Endothelial cell of umbilical vein (primary cell): ENCODE measurements at regions not wholly inside any gene's neighbourhood (a gene's known extent, or its start where the extent isn't known, plus 50 kb on each side); places are given as distances from the start of the nearest gene placed in this dataset.

Experiments
- BruUV-seq: library from RNA; stranded (reverse); fragments of 400-500 nt; replicated peaks from 2 replicates; lab custom pipeline; 2021; lab: Mats Ljungman, UMichigan
- CTCF ChIA-PET: fragments of 300-600, 350-600 bp; sonication (Branson Sonifier 250); formaldehyde crosslinking; loops from one replicate; lab custom pipeline; 2021; ENCODE audit warnings: antibody characterized with exemption, inconsistent platforms; lab: Charles Lee
- POLR2A ChIA-PET: fragments of 300-600, 350-600 bp; sonication (Branson Sonifier 250); formaldehyde crosslinking; loops from one replicate; lab custom pipeline; 2021; ENCODE audit warnings: antibody characterized with exemption, inconsistent platforms; lab: Charles Lee
- DNase-seq: peaks from one replicate; pipeline ENCODE4 v3.0.0-alpha.2; 2011; ENCODE audit warnings: low read depth, low spot score
- FAIRE-seq: peaks from 2 replicates; lab custom pipeline; 2011; peaks lifted over from hg19 to GRCh38; lab: Jason Lieb, UNC
- H2AFZ ChIP-seq: 2 replicates; pipeline ENCODE4 v1.6.0; 2012; ENCODE audit warnings: low read depth, low read length, control low read depth, inconsistent platforms
- H3K27ac ChIP-seq: 2 replicates; pipeline ENCODE4 v1.5.1; 2011; ENCODE audit warnings: low read depth, mild to moderate bottlenecking, control low read depth, low read length, moderate library complexity; ENCODE audit not compliant: insufficient read depth
- H3K27me3 ChIP-seq, 2 experiments: 2 replicates each; pipeline versions ENCODE4 v1.6.0 to v1.6.1; 2011; ENCODE audit warnings: low read length in 2 of 2, mixed read lengths in 1 of 2; ENCODE audit not compliant: control insufficient read depth in 2 of 2, insufficient read depth in 2 of 2
- H3K36me3 ChIP-seq, 2 experiments: 2 replicates in 1 of 2; 3 replicates in 1 of 2; pipeline ENCODE4 v1.5.1; 2011; ENCODE audit warnings: low read length in 2 of 2, mild to moderate bottlenecking in 1 of 2, moderate library complexity in 1 of 2; ENCODE audit not compliant: control insufficient read depth in 2 of 2, insufficient read depth in 2 of 2; ENCODE audit errors: extremely low read depth in 1 of 2
- H3K4me1 ChIP-seq: 3 replicates; pipeline ENCODE4 v1.5.1; 2011; ENCODE audit warnings: mild to moderate bottlenecking, low read length; ENCODE audit not compliant: control insufficient read depth, insufficient read depth; ENCODE audit errors: extremely low read depth
- H3K4me2 ChIP-seq: 2 replicates; pipeline ENCODE4 v1.6.1; 2011; ENCODE audit warnings: low read length, control low read depth, mixed read lengths; ENCODE audit not compliant: insufficient read depth
- H3K4me3 ChIP-seq, 3 experiments: fragments of 200-600 bp in 1 of 3; sonication (generic), shearing (Covaris generic) in 1 of 3; replicated peaks in 1 of 3; 2 replicates each; pipeline ENCODE4 v1.5.1; 2011 to 2016; ENCODE audit warnings: control low read depth in 3 of 3, low read length in 3 of 3, mild to moderate bottlenecking in 2 of 3, inconsistent platforms in 1 of 3, low read depth in 1 of 3, moderate library complexity in 1 of 3; ENCODE audit not compliant: insufficient read depth in 1 of 3
- H3K79me2 ChIP-seq: 2 replicates; pipeline ENCODE4 v1.6.0; 2012; ENCODE audit warnings: low read length, inconsistent platforms; ENCODE audit not compliant: control insufficient read depth, insufficient read depth
- H3K9ac ChIP-seq: replicated peaks from 2 replicates; pipeline ENCODE3; 2011; ENCODE audit warnings: low read length, control low read depth; ENCODE audit not compliant: insufficient read depth; ENCODE audit errors: extremely low read depth
- H3K9me1 ChIP-seq: replicated peaks from 3 replicates; pipeline ENCODE4 v1.6.0; 2011; ENCODE audit warnings: mild to moderate bottlenecking, low read length; ENCODE audit not compliant: control insufficient read depth, insufficient read depth; ENCODE audit errors: extremely low read depth
- H3K9me3 ChIP-seq: replicated peaks from 2 replicates; pipeline ENCODE4 v1.5.1; 2012; ENCODE audit warnings: low read length, inconsistent platforms; ENCODE audit not compliant: control insufficient read depth, insufficient read depth
- H4K20me1 ChIP-seq: replicated peaks from 2 replicates; pipeline ENCODE3; 2011; ENCODE audit warnings: mild to moderate bottlenecking, low read length; ENCODE audit not compliant: control insufficient read depth, insufficient read depth; ENCODE audit errors: extremely low read depth
- CTCF ChIP-seq, 2 donors: IDR thresholded peaks; 1 replicate in 1 of 2; 2 replicates in 1 of 2; pipeline ENCODE4 v1.5.1; 2011; ENCODE audit warnings: low read length in 2 of 2, mild to moderate bottlenecking in 2 of 2, moderate library complexity in 2 of 2, control low read depth in 1 of 2, inconsistent platforms in 1 of 2, low read depth in 1 of 2; ENCODE audit not compliant: insufficient read depth in 1 of 2; ENCODE audit errors: extremely low read depth in 1 of 2
- EZH2 ChIP-seq: IDR thresholded peaks from 2 replicates; pipeline ENCODE4 v1.6.1; 2012; ENCODE audit warnings: borderline replicate concordance, low read depth, mild to moderate bottlenecking, moderate library complexity, low read length, inconsistent platforms; ENCODE audit not compliant: severe bottlenecking
- FOS ChIP-seq: IDR thresholded peaks from 2 replicates; pipeline ENCODE4 v1.6.1; 2011; ENCODE audit warnings: mild to moderate bottlenecking, low read length, moderate library complexity, borderline replicate concordance; ENCODE audit not compliant: insufficient read depth
- GATA2 ChIP-seq: IDR thresholded peaks from 2 replicates; pipeline ENCODE4 v1.7.0; 2011; ENCODE audit warnings: low read depth, mild to moderate bottlenecking, moderate library complexity, mixed read lengths, low read length; ENCODE audit not compliant: insufficient read length, insufficient read depth
- JUN ChIP-seq: IDR thresholded peaks from 2 replicates; pipeline ENCODE4 v1.6.1; 2011; ENCODE audit warnings: borderline replicate concordance, low read depth; ENCODE audit not compliant: insufficient read length, insufficient read depth
- MYC ChIP-seq: IDR thresholded peaks from one replicate; pipeline ENCODE4 v1.6.1; 2011; ENCODE audit warnings: mild to moderate bottlenecking, low read depth, low read length
- POLR2A ChIP-seq: IDR thresholded peaks from 2 replicates; pipeline ENCODE4 v1.6.1; 2012; ENCODE audit warnings: low read depth, mild to moderate bottlenecking, control low read depth, low read length
- POLR2AphosphoS5 ChIP-seq: IDR thresholded peaks from 2 replicates; pipeline ENCODE4 v1.6.1; 2012; ENCODE audit warnings: low read depth, mild to moderate bottlenecking, control low read depth, low read length, moderate library complexity; ENCODE audit not compliant: insufficient read depth
- dilution Hi-C: fragments of 300-500 bp; cut with MboI; formaldehyde crosslinking; loops from one replicate; pipeline ENCODE4 v1.15.0; 2019; ENCODE audit warnings: low sequenced_read_pairs; ENCODE audit not compliant: extremely low pct_ligation_motif_present
- intact Hi-C: fragments of 100-400 bp; cut with micrococcal nuclease; formaldehyde crosslinking; loops from one replicate; pipeline ENCODE4 v1.10.0; 2022
- TF ChIP-seq, protein P1 (sequence below): IDR thresholded peaks from 2 replicates; pipeline ENCODE4 v1.6.1; 2011; ENCODE audit not compliant: insufficient read depth, insufficient read length

GRCh38 chr15:45921376-45921775, 286.5 kb downstream of the SQOR start:
- no peak for TF ChIP-seq JUN
- TF ChIP-seq CTCF (IDR thresholded peaks at IDR 0.05; ENCODE audit: extremely low read depth in 1 of 2, insufficient read depth in 1 of 2, low read depth in 1 of 2, low read length in 2 of 2): no peak
- no peak for TF ChIP-seq GATA2
- no peak for TF ChIP-seq POLR2AphosphoS5
- no peak for TF ChIP-seq POLR2A
- no peak for TF ChIP-seq FOS
- TF ChIP-seq EZH2: no peak
- no peak for TF ChIP-seq MYC
- TF ChIP-seq, protein P1, sequence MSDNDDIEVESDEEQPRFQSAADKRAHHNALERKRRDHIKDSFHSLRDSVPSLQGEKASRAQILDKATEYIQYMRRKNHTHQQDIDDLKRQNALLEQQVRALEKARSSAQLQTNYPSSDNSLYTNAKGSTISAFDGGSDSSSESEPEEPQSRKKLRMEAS: no peak
- no peak overlapping the region for H3K9ac ChIP-seq
- DNase-seq: peak; percentile 40
- no peaks in the 10 kb centered on the region for H3K9me3 ChIP-seq
- no peaks in the 10 kb centered on the region for H3K36me3 ChIP-seq
- BruUV-seq: no TSS peak
- no peaks in the 10 kb centered on the region for H3K79me2 ChIP-seq
- no peaks in the 10 kb centered on the region for H4K20me1 ChIP-seq
- H3K4me2 ChIP-seq: no peak overlapping the region
- intact Hi-C loops (loop anchor here (5.0 kb wide), 1 partner anchor 719 kb away; no protein-coding TSS in a partner anchor), dilution Hi-C loops (no loop called here)
- FAIRE-seq: no peak
- ChIA-PET CTCF (no interaction called here), POLR2A (no interaction called here)
- H3K27me3 ChIP-seq: no peaks in the 10 kb centered on the region
- H3K27ac ChIP-seq: no peak overlapping the region
- no peak overlapping the region for H3K4me3 ChIP-seq
- peaks cover 30% of the 10 kb centered on the region for H3K4me1 ChIP-seq
- H2AFZ ChIP-seq: peak overlapping the region; percentile 42
- H3K9me1 ChIP-seq: no peaks in the 10 kb centered on the region
